Tibial artery (tissue), 4 donors: ENCODE measurements at regions not wholly inside any gene's neighbourhood (a gene's known extent, or its start where the extent isn't known, plus 50 kb on each side); places are given as distances from the start of the nearest gene placed in this dataset.
"Not testable (repeated sequence)": the region's sequence is repeated elsewhere in the genome, so short reads cannot be mapped to it uniquely, and the experiment has no call there.

Experiments
- DNase-seq, 2 donors: peaks; one replicate each; pipeline ENCODE4 v3.0.0-alpha.2; 2019
- H3K27ac ChIP-seq, 2 donors: fragments of 200-600 bp; sonication (generic) in 1 of 2; 1 replicate in 1 of 2; 2 replicates in 1 of 2; pipeline ENCODE4 v1.5.1; 2018 to 2019; ENCODE audit warnings: mild to moderate bottlenecking in 1 of 2
- H3K27me3 ChIP-seq, 2 donors: fragments of 200-600 bp; sonication (generic) in 1 of 2; one replicate each; pipeline versions ENCODE4 v1.5.1 to v1.6.0; 2016 to 2019
- H3K36me3 ChIP-seq, 3 donors: fragments of 200-600 bp; sonication (generic) in 2 of 3; one replicate each; pipeline ENCODE4 v1.5.1; 2016 to 2019; ENCODE audit warnings: mild to moderate bottlenecking in 2 of 3
- H3K4me1 ChIP-seq, 4 donors: fragments of 200-600 bp; sonication (generic) in 2 of 4; 1 replicate in 3 of 4; 2 replicates in 1 of 4; pipeline ENCODE4 v1.5.1; 2016 to 2019
- H3K4me3 ChIP-seq, 2 donors: fragments of 200-600 bp; sonication (generic) in 1 of 2; 1 replicate in 1 of 2; 2 replicates in 1 of 2; pipeline ENCODE4 v1.5.1; 2018 to 2019; ENCODE audit warnings: mild to moderate bottlenecking in 2 of 2
- H3K9me3 ChIP-seq, 3 donors: fragments of 200-600 bp; sonication (generic) in 1 of 3; one replicate each; pipeline ENCODE4 v1.5.1; 2016 to 2019
- CTCF ChIP-seq, 2 experiments: fragments of 200-600 bp in 1 of 2; fragments of 450-650 bp in 1 of 2; IDR thresholded peaks; one replicate each; pipeline ENCODE4 v1.5.1; 2017 to 2019; ENCODE audit warnings: antibody characterized with exemption in 2 of 2, mild to moderate bottlenecking in 1 of 2, moderate library complexity in 1 of 2
- intact Hi-C: fragments of 100-400 bp; cut with DNase I; formaldehyde crosslinking; loops from one replicate; pipeline ENCODE4 v1.15.0; 2023; ENCODE audit warnings: low total_unique reads

- no peaks in the 10 kb centered on the region for H3K27me3 ChIP-seq
- intact Hi-C loops, result no loop called here
- DNase-seq, result no peak
- no peak overlapping the region for H3K27ac ChIP-seq
- H3K4me3 ChIP-seq, result no peak overlapping the region
- H3K36me3 ChIP-seq, result no peaks in the 10 kb centered on the region
- TF ChIP-seq CTCF (IDR thresholded peaks at IDR 0.05), result no peak
- H3K9me3 ChIP-seq, result peaks cover 0 to 8% (median 3%) of the 10 kb centered on the region in 3 donors
- no peaks in the 10 kb centered on the region for H3K4me1 ChIP-seq
Measured at GRCh38 chr11:49851511-49851910, 100.7 kb upstream of the OR4C13 start.

GRCh38 chr11:49851971-49852389 is 100.2 kb upstream of the OR4C13 start:
- intact Hi-C loops, result no loop called here

GRCh38 chr11:49888875-49889274 is 63.3 kb upstream of the OR4C13 start:
- H3K4me3 ChIP-seq, intact Hi-C loops, H3K4me1 ChIP-seq, H3K27me3 ChIP-seq, H3K9me3 ChIP-seq, H3K36me3 ChIP-seq, DNase-seq, H3K27ac ChIP-seq: not testable (repeated sequence)

More at GRCh38 chr11:49851971-49852389, 100.2 kb upstream of the OR4C13 start:
- Histone ChIP-seq H3K9me3 (peaks cover 0 to 8% (median 3%) of the 10 kb centered on the region in 3 donors), H3K36me3 (no peaks in the 10 kb centered on the region), H3K27me3 (no peaks in the 10 kb centered on the region), H3K27ac (no peak overlapping the region), H3K4me1 (no peaks in the 10 kb centered on the region), H3K4me3 (no peak overlapping the region)
- DNase-seq, result no peak
- no peak for TF ChIP-seq CTCF (IDR thresholded peaks at IDR 0.05)

- H3K9me3 ChIP-seq, H3K4me1 ChIP-seq, H3K27me3 ChIP-seq, intact Hi-C loops, H3K27ac ChIP-seq, DNase-seq, H3K36me3 ChIP-seq, H3K4me3 ChIP-seq: not testable (repeated sequence)
Measured at GRCh38 chr11:49891910-49892671, 60.1 kb upstream of the OR4C13 start.

- DNase-seq, H3K27me3 ChIP-seq, H3K4me1 ChIP-seq, H3K36me3 ChIP-seq, intact Hi-C loops, H3K27ac ChIP-seq, H3K4me3 ChIP-seq: not testable (repeated sequence)
- H3K9me3 ChIP-seq, result peaks cover 0 to 17% (median 8%) of the 10 kb centered on the region in 3 donors
Measured at GRCh38 chr11:49893442-49893841, 58.7 kb upstream of the OR4C13 start.
